Hepatocyte (in vitro differentiated cells): ENCODE measurements at regions not wholly inside any gene's neighbourhood (a gene's known extent, or its start where the extent isn't known, plus 50 kb on each side); places are given as distances from the start of the nearest gene placed in this dataset.

ENCODE experiments used
- DNase-seq: peaks from one replicate; pipeline ENCODE4 v3.0.0-alpha.2; 2016; ENCODE audit warnings: low spot score
- H2AFZ ChIP-seq: fragments of 200-600 bp; sonication (generic); 2 replicates; pipeline ENCODE4 v1.6.0; 2016; ENCODE audit warnings: antibody characterized with exemption, mild to moderate bottlenecking
- H3K27ac ChIP-seq: fragments of 200-600 bp; sonication (generic); 2 replicates; pipeline ENCODE4 v1.5.1; 2016; ENCODE audit warnings: mild to moderate bottlenecking
- H3K27me3 ChIP-seq: fragments of 200-600 bp; sonication (generic); 2 replicates; pipeline ENCODE4 v1.6.1; 2016
- H3K36me3 ChIP-seq: fragments of 200-600 bp; sonication (generic); replicated peaks from 2 replicates; pipeline ENCODE4 v1.5.1; 2016; ENCODE audit warnings: low read depth; ENCODE audit not compliant: insufficient read depth
- H3K4me1 ChIP-seq: fragments of 200-600 bp; sonication (generic); 2 replicates; pipeline ENCODE4 v1.5.1; 2016; ENCODE audit warnings: mild to moderate bottlenecking, moderate library complexity; ENCODE audit not compliant: insufficient read depth
- H3K4me2 ChIP-seq: fragments of 200-600 bp; sonication (generic); 2 replicates; pipeline ENCODE4 v1.6.0; 2016
- H3K4me3 ChIP-seq: fragments of 200-600 bp; sonication (generic); 2 replicates; pipeline ENCODE4 v1.5.1; 2016; ENCODE audit warnings: mild to moderate bottlenecking
- H3K79me2 ChIP-seq: fragments of 200-600 bp; sonication (generic); 2 replicates; pipeline ENCODE4 v1.6.0; 2017; ENCODE audit warnings: mild to moderate bottlenecking
- H3K9me2 ChIP-seq: fragments of 200-600 bp; sonication (generic); replicated peaks from 2 replicates; pipeline ENCODE4 v1.6.0; 2017; ENCODE audit warnings: mild to moderate bottlenecking; ENCODE audit not compliant: insufficient read depth
- H3K9me3 ChIP-seq: fragments of 200-600 bp; sonication (generic); 2 replicates; pipeline ENCODE4 v1.5.1; 2016; ENCODE audit warnings: low read depth, mild to moderate bottlenecking
- H4K20me1 ChIP-seq: fragments of 200-600 bp; sonication (generic); 2 replicates; pipeline ENCODE4 v1.6.0; 2016; ENCODE audit warnings: mild to moderate bottlenecking; ENCODE audit not compliant: insufficient read depth, poor library complexity, severe bottlenecking
- CTCF ChIP-seq: fragments of 200-600 bp; sonication (generic); IDR thresholded peaks from 2 replicates; pipeline ENCODE4 v1.5.1; 2016; ENCODE audit warnings: antibody characterized with exemption, mild to moderate bottlenecking; ENCODE audit not compliant: poor library complexity
- EZH2 ChIP-seq: fragments of 200-600 bp; sonication (generic); IDR thresholded peaks from 2 replicates; pipeline ENCODE4 v1.6.1; 2016; ENCODE audit warnings: antibody characterized with exemption, mild to moderate bottlenecking, borderline replicate concordance
- EZH2phosphoT487 ChIP-seq: fragments of 200-600 bp; sonication (generic); IDR thresholded peaks from one replicate; pipeline ENCODE4 v1.6.1; 2018; ENCODE audit warnings: antibody characterized with exemption, mild to moderate bottlenecking, low read depth, moderate library complexity; ENCODE audit not compliant: unreplicated experiment, severe bottlenecking
- WGBS: methylation state at CpG from one replicate; pipeline ENCODE4 v1.1.6; 2016; ENCODE audit warnings: low lambda C conversion rate; ENCODE audit errors: missing lambda C conversion rate; 5-methylcytosine and 5-hydroxymethylcytosine counted together

GRCh38 chr14:22266683-22267082 lies 322.3 kb downstream of the DAD1 start:
- Histone ChIP-seq H4K20me1 (no peaks in the 10 kb centered on the region), H3K36me3 (no peaks in the 10 kb centered on the region), H3K27ac (no peak overlapping the region), H3K4me2 (no peak overlapping the region), H3K27me3 (no peaks in the 10 kb centered on the region), H3K79me2 (no peaks in the 10 kb centered on the region), H3K9me2 (no peaks in the 10 kb centered on the region), H3K4me3 (no peak overlapping the region), H3K9me3 (no peaks in the 10 kb centered on the region), H3K4me1 (peaks cover 17% of the 10 kb centered on the region), H2AFZ (no peak overlapping the region)
- DNase-seq = no peak
- 93% methylated on average over 3 of the region's 3 CpGs for WGBS
- TF ChIP-seq EZH2phosphoT487 = no peak
- TF ChIP-seq EZH2 = no peak
- TF ChIP-seq CTCF = no peak

- TF ChIP-seq EZH2phosphoT487 (no peak), EZH2 (no peak), CTCF (no peak)
- Histone ChIP-seq H3K27ac (peak overlapping the region; percentile 68), H3K4me2 (no peak overlapping the region), H3K9me2 (no peaks in the 10 kb centered on the region), H3K9me3 (no peaks in the 10 kb centered on the region), H3K36me3 (no peaks in the 10 kb centered on the region), H3K4me3 (no peak overlapping the region), H4K20me1 (no peaks in the 10 kb centered on the region), H3K79me2 (no peaks in the 10 kb centered on the region), H3K27me3 (no peaks in the 10 kb centered on the region), H3K4me1 (peaks cover 17% of the 10 kb centered on the region), H2AFZ (no peak overlapping the region)
- whole genome bisulfite sequencing = 86% methylated on average over 2 of the region's 2 CpGs
- no peak for DNase-seq
Observed at GRCh38 chr14:22266142-22266442, 322.9 kb downstream of the DAD1 start.

GRCh38 chr14:22265319-22266141 lies 323.5 kb downstream of the DAD1 start:
- Histone ChIP-seq H3K27ac (peak overlapping the region; percentile 68), H3K4me3 (no peak overlapping the region), H3K4me2 (peak overlapping the region; percentile 11), H3K9me2 (no peaks in the 10 kb centered on the region), H3K9me3 (no peaks in the 10 kb centered on the region), H3K79me2 (no peaks in the 10 kb centered on the region), H4K20me1 (no peaks in the 10 kb centered on the region), H3K27me3 (no peaks in the 10 kb centered on the region), H3K36me3 (no peaks in the 10 kb centered on the region), H2AFZ (peak overlapping the region; percentile 3), H3K4me1 (peaks cover 17% of the 10 kb centered on the region)
- DNase-seq = peak; percentile 38
- 48% methylated on average over 8 of the region's 8 CpGs for WGBS
- TF ChIP-seq CTCF (peak; percentile 36), EZH2phosphoT487 (no peak)

GRCh38 chr14:22264759-22265158 lies 324.3 kb downstream of the DAD1 start:
- no peak overlapping the region for H2AFZ ChIP-seq
- no peaks in the 10 kb centered on the region for H3K9me2 ChIP-seq
- H3K4me1 ChIP-seq = peaks cover 17% of the 10 kb centered on the region
- H3K36me3 ChIP-seq = no peaks in the 10 kb centered on the region
- H3K79me2 ChIP-seq = no peaks in the 10 kb centered on the region
- H3K4me3 ChIP-seq = no peak overlapping the region
- no peak for DNase-seq
- TF ChIP-seq EZH2phosphoT487 (no peak), EZH2 (no peak), CTCF (no peak)
- H4K20me1 ChIP-seq = no peaks in the 10 kb centered on the region
- WGBS = 96% methylated on average over 1 of the region's 1 CpG
- no peaks in the 10 kb centered on the region for H3K27me3 ChIP-seq
- peak overlapping the region; percentile 68 for H3K27ac ChIP-seq
- no peaks in the 10 kb centered on the region for H3K9me3 ChIP-seq
- no peak overlapping the region for H3K4me2 ChIP-seq
